ENCODE measurements at regions not wholly inside any gene's neighbourhood (a gene's known extent, or its start where the extent isn't known, plus 50 kb on each side); places are given as distances from the start of the nearest gene placed in this dataset.

DNA sequence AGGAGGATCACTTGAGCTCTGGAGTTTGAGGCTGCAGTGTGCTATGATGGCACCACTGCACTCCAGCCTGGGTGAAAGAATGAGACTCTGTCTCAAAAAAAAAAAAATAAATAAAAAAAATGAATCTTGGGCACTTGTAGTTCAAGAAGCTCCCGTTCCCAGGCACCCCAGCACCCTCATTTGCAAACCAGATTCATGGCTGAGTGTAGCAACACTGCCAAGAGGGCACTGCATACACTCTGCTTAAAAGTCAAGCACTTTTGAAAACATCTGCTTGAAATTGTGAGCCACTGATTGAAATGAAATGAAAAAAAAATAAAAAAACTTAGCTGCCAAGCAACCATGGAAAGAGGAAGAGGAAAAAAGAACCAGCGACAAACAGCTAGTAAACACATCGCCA lies 124.7 kb upstream of the SASH1 start:
- FAIRE-seq, result no peak
- DNase-seq (ENCODE audit: low spot score in 2 of 2), result no peak

DNA sequence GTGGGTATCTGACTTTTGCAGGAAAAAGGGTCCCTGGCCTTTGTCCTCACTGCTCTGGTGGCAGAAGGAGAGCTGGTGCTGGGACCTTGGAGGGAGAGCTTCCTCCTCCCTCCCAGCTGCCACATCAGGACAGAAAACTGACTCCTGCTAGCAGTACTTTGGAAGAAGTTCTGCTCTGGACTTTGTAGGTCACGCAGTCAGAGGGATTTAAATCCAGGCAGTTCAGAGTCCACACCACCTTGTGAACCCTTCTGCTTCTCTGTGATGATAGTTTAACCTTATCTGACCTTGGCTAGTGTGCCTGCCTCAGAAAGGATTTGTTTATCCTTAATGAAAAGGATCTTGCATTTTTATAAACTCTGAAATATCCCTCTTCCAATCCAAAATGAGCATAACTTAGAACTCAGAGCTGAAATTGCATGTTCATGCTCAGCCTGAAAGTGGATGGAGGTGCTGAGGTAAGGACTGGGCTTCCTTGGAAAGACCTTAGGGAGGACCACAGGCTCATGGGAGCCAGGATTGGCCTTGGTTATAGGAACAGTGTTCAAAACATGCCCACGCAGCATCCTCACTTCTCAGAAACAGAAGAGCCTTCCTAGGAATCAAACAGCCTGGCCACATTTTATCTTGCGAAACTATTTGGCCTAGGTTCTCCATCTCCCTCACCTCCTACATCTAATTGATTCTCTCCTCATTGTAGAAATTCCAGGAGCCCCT lies 123.9 kb upstream of the SASH1 start:
- DNase-seq (ENCODE audit: low spot score in 2 of 2), result no peak
- FAIRE-seq, result no peak

DNA sequence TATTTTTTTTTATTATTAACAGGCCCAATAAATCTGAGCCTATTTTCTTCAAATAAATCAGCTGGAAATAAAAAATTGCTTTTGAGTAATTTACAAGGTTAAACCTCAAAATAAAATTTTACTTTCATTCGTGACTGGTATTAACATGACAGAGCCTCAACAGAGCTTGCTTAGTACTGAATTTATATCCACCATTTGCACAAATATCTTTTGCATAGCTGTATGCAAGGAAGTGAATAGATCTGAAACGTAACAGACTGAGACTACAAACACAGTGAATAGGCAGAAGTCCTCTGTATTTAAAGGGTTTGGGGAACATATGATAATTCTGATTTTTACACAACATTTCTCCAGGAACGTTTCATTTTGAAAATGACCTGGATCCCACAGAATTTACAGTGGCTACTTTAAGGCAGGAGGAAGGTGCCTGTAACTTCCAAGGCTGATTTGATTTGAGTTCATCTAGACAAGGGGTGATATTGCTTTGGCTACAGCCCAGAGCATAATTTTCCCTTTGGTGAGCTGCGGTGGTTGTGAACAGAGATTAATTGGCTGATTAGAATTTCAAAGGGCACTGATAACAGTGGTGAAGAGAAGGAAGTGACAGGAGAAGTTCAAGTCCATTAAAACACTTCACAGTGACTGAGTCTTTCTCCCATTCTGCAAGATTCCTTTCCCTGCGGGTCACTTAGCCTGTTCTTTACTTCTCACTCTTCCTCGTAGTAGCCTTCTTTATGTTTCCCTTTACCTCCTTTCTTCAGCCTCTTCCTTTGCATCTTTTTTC lies 121.2 kb upstream of the SASH1 start:
- DNase-seq (ENCODE audit: low spot score in 2 of 2) (no peak), FAIRE-seq (no peak)

DNA sequence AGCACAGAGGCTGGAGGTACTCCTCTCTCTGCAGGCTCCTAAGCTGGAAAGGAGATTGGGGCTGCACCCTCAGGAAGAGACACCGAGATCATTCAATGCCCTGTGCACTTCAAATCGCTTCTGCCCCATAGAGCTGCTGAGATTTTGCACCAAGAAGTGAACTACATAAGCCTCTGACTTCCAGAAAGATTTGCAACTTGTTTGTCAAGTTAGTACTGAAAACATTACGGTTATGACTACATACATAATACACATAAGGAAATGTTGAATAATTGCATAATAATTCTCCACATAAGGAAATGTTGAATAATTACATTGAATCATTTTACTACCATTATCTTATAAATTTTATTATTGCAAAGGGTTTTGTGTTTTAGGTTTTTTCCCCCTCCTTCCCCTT lies 120.3 kb upstream of the SASH1 start:
- no peak for FAIRE-seq
- DNase-seq (ENCODE audit: low spot score in 2 of 2), result no peak

DNA sequence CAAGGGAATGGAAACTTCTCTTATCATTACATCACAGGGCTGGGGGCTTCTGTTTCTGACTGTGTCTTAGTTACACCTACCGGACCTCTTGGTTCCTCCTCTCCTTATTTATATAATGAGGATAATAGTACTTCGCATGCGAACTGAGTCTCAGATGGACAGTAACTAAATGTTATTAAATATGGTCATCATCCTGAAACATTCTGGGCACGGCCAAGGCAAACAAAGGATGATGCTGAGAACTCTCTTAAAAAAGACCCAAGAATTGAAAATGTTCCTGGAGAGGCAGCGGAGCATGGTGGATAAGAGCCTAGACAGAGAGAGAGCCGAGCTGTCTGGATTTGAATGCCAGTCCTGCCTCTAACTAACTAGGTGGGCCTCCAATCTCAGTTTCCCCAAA lies 119.8 kb upstream of the SASH1 start:
- DNase-seq (ENCODE audit: low spot score in 2 of 2) (no peak), FAIRE-seq (no peak)

DNA sequence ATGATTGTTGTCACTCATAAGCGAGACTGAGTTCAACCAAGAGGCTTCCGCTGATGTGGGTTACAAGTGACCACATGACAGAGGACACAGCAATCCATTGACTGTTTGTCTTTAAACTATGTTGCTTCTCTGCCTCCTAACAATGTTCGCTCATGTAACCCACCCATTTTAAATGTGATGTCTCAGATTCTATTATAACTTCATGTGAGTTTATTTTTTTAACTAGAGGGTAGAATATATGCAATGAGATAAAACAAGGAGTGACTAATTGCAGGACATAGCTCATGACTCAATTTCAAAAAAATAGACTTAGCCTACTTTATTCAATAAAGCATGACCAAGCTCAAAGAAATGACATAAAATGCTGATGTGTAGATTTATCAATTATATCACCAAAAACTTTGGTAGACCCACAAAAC lies 119.2 kb upstream of the SASH1 start:
- DNase-seq (ENCODE audit: low spot score in 2 of 2), result no peak
- FAIRE-seq, result no peak

DNA sequence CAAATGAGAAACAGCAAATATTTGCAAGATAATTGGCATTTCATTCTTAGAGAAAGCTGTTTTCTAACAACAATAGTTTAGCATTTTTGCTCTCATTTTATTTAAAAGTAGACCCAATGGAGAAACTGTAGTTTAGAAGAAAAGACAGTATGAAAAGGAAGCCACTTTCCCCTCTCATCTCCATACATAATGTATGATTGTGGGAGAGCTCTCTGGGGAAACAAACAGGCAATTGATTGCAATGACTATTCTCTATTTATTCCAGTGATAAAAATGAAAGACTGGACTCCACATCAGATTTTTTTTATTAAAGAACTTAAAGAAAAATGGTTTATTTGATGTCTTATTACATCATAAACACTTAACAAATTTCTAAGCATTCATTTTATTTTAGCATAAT lies 116.8 kb upstream of the SASH1 start:
- DNase-seq (ENCODE audit: low spot score in 2 of 2) (no peak), FAIRE-seq (peak; percentile 97)

DNA sequence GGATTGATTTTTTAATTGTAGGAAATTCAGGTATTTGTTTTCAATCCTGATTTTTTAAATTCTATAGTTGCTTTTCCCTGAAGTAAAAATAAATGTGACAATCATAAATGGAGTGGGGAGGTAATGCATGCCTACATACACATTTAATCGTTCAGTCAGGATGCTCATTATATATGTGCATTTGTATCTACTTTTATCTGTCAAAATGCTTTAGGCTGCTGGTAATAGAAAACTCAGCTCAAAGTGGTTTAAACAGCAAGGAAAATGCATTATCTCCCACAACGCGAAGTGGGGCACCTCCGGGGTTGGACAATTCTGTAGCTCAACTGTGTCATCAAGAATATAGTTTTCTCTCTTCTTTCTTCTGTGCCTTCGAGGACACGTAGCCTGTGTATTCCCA lies 116.4 kb upstream of the SASH1 start:
- no peak for FAIRE-seq

DNA sequence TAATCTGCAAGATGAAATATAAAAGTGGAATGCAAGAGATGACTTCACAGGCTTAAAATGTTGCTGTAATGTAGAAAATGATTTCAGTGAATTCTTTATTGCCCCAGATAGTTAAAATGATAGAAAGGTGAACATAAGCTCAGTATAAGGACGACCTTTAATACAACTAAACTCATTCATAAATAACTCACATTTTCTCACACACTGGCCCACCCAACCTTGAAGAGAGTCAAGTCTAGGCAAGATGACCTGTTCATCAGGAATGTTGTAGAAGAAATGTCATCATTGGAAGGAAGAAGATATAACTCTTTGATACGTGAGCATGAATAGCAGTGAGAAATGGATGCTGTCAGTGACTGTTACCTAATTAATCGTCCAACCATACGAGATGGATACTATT lies 111.1 kb upstream of the SASH1 start:
- DNase-seq (ENCODE audit: low spot score in 2 of 2), result no peak
- FAIRE-seq, result no peak

More for the DNA sequence above, 116.4 kb upstream of the SASH1 start:
- DNase-seq (ENCODE audit: low spot score in 2 of 2), result no peak

DNA sequence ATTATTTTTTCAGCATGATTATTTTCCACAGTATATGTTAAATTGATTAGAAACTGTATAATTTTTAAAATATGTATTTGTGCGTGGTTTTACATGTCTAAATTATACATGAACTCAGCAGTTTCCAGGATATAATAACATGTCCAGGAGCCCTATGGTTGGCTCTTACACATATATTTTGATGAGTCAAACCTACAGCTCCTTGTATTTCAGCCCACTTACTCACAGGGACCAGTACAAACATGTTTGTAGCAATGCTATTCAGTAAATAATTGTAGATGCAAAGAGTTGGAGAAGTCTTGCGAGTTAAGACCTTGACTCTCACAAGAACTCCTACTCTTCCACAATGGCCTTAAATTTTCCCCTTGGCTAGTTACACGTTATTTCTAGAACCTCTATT lies 107.2 kb upstream of the SASH1 start:
- DNase-seq (ENCODE audit: low spot score in 2 of 2), result no peak
- no peak for FAIRE-seq

DNA sequence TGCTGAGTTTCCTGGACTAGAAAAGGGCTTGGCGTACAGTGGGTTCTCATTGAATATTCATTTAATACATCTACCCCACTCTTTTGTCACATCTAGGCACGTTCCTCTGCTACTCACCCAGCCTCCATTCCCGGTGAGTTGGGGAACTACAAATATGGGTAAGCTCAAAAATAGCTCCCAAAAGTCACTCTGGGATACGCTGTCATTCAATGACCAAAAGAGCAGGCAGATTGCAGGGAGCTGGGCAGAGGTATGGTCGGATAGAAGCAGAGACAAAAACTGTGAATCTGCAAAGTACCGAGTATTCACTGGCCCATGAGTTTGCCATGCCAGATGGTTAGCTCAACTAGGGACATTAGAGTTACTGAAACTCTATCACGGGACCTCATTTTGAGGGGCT lies 103.9 kb upstream of the SASH1 start:
- FAIRE-seq (no peak), DNase-seq (ENCODE audit: low spot score in 2 of 2) (no peak)

DNA sequence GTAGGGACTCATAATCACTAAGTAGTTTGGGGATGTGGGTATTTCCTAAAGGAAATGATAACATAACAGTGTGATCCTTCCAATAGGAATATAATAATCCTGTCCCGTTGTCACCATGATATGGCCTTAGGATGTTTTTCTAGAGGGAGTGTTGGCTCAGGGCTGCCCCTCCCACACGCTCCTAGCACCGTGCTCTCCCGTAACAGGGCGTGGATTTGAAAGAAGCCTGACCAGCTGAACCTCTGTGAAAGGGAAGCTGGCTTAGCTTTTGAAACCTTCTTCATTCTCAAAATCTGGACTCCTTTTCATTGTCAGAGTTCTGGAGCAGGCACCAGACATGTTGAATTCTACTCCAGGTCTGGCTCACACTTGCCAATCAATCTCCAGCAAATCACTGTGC lies 103.4 kb upstream of the SASH1 start:
- no peak for FAIRE-seq
- DNase-seq (ENCODE audit: low spot score in 2 of 2), result no peak

DNA sequence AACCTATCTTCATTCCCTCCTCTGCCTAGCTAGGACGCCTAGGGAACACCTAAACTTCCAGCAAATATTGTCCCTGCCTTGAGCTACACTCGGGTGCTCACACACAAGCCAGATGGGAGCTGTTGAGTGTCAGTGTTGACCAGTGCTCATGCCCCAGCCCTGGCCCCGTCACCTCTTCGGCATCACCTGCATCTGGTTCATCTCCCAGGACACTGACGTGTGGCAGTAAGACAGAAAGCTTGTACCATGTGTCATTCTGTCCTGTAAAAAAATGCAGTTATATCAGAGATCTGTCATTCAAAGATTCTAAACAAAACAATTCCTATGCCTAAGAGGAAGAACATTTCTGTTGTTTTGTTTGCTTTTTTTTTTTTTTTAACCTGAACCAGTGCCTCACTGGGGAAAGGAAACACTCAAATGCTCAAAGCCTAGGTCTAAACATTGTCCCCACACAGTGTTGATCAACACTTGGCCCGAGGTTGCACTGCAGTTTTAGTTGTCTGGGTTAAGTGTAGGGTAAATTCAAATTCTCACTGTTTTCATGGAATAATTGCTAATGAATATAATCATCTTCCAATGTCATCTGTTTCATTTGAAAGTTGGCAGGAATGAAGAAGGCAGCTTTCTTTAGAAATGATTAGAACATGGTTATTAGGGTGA lies 102.7 kb upstream of the SASH1 start:
- FAIRE-seq, result no peak
- DNase-seq (ENCODE audit: low spot score in 2 of 2), result no peak

DNA sequence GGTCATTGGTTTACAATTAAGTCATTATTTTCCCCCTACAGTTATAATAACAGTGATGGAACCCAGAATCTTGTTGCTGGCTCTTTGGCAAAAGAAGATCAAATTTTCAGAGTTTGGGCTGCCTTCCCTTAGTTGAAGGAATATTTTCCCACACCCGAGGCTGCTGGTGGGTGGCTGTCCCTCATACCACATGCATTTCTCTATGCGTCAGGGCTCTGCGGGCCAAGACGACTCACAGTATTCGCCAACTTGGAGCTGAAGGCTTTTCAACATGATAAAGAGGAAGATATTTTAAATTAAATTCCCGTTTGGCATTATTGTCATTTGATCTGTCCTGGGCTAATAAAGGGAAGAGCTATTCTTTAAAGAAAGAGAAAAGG lies 102.2 kb upstream of the SASH1 start:
- no peak for FAIRE-seq
- no peak for DNase-seq (ENCODE audit: low spot score in 2 of 2)

DNA sequence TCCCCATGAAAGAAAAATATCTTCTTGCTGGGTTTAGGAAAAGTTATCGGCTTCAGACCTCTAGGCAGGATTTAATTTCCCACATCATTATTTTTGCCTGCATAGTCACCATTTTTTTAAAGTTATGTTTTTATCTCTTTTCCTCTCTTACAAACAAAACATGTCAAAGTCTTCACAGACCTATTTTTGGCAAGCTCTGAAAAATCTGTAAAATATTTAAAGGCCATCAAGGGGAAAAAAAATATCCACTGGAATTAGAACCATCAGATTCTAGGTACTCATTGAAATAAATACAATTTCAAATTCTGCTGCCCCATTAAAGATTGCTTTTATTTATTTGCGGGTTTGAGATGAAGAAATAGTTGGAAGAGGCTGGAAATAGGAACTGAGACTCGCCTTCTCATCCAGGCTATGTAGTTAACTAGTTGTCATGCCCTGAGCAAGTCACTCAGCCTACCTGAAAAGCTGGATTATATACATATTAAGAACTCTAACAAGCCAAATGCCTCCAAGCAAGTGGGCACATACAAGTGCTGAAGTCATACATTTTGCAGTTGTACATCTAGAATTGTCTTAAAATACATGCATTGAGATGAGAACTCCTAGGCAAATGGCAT lies 101.7 kb upstream of the SASH1 start:
- no peak for DNase-seq (ENCODE audit: low spot score in 2 of 2)
- FAIRE-seq, result no peak

DNA sequence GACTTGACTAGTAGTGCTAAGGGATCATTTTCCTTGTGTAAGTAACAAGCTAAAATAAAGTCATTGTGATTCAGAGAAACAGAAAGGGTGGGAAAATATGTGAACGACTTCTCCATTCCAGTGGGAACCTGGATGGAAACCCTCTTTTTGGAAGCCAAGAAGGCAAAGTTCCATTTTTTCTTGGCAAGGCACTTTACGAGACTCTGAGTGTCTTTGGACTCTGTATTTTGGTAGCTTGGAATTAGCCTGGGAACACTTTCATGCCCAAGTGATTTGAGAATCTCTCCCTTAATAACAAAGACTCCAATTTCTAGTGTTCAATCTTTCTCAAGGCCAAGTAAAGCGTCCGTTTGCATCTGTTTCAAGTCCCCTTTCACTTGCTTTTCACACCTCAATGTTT lies 100.5 kb upstream of the SASH1 start:
- no peak for DNase-seq (ENCODE audit: low spot score in 2 of 2)
- FAIRE-seq, result no peak

DNA sequence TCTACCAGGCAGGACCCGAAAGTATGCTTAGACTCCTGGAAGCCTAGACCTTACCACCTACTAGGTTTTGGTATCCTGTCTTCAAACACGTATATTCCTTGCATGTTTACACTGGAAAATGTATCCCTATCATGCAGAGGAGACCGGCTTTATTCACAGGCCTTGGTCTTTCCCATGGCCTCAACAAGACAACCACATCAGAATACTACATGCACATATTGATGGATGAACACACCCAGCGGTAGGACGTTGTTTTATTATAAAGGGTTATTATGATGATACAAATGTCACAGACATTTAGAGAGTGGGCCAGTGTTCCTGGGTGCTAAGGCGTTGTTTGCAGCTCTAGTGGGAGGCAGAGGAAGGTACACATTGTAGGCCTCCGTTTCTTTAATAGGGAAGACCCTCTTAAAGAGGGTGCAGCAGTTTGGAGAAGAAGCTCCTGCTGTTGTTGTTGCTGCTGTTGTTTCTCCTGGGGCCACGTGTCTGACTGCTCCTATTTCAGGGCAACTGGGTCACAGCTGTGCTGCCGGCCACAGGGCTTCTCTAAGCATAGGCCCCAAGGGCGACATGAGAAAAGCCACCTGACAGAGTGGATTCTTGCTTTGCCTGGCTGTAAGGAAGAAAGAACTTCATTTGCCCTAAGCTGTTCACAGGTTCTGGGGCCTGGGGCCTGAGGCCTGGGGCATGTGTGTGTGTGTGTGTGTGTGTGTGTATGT lies 98.3 kb upstream of the SASH1 start:
- FAIRE-seq, result no peak
- DNase-seq (ENCODE audit: low spot score in 2 of 2), result no peak

DNA sequence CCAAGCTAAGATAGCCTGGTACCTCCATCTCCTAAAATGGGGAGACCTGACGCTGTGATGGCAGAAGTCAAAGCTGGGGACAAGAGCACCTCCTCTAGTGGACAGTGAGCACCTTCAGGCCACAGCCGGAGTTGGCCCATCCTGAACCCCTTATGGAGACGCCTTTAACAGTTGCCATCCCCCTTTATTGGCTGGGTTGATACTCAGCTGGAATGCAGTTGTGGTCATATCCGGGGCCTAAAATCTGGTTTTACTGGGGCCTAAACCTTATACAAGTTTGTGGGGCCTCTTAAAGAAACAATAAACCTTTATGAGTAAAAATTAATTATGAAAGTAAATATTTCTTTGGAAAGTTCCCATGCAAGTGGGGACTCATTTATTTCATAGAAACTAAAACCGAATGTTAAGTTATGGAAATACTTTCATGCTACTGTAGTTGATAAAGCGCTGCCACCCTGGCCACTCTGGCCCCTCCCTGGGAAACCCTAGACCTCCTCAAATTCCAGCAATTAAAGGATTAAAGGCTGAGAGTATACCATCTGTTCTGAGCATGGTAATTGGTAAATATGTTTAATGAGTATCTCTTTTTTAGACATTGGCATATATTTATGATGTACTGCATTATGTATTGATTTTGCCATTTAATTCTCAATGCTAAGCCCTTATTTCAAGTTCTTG lies 95.1 kb upstream of the SASH1 start:
- DNase-seq (ENCODE audit: low spot score in 2 of 2) (no peak), FAIRE-seq (no peak)

DNA sequence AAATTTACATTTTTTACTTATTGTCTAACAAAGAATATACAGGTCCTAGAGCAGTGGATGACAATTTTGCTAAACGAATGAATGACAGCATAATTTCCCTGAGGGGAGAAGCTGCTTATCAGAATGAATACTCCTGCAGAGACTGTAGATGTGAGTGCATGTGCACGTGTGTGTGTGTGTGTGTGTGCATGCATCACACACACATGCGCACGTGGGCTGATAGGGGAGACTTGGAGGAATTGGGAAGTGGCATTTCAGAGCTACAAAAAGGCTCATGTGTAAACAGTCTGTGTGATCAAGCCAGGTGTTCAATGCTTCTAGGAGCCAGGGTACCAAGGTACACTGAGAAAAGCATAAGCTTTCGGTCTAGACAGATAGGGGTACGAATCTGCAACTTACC lies 93.5 kb upstream of the SASH1 start:
- DNase-seq (ENCODE audit: low spot score in 2 of 2) (no peak), FAIRE-seq (no peak)

All from frontal cortex (tissue), 3 donors.